Stomach (tissue), 4 donors: ENCODE measurements at regions not wholly inside any gene's neighbourhood (a gene's known extent, or its start where the extent isn't known, plus 50 kb on each side); places are given as distances from the start of the nearest gene placed in this dataset.

Experiments used
- CTCF ChIP-seq, 7 experiments: fragments of 450-650 bp in 4 of 7; fragments of 200-600 bp in 3 of 7; sonication (generic) in 3 of 7; IDR thresholded peaks; one replicate each; pipeline ENCODE4 v1.5.1; 2016 to 2019; ENCODE audit warnings: antibody characterized with exemption in 7 of 7, control low read depth in 2 of 7, mild to moderate bottlenecking in 1 of 7
- POLR2A ChIP-seq, 4 donors: fragments of 450-650 bp; IDR thresholded peaks; one replicate each; pipeline ENCODE4 v1.6.1; 2016; ENCODE audit warnings: antibody characterized with exemption in 4 of 4, control low read depth in 2 of 4, mild to moderate bottlenecking in 1 of 4, moderate library complexity in 1 of 4
- POLR2AphosphoS5 ChIP-seq, 3 donors: sonication (generic); formaldehyde crosslinking; IDR thresholded peaks; one replicate each; pipeline ENCODE4 v1.6.1; 2016; ENCODE audit warnings: antibody characterized with exemption in 3 of 3

DNA sequence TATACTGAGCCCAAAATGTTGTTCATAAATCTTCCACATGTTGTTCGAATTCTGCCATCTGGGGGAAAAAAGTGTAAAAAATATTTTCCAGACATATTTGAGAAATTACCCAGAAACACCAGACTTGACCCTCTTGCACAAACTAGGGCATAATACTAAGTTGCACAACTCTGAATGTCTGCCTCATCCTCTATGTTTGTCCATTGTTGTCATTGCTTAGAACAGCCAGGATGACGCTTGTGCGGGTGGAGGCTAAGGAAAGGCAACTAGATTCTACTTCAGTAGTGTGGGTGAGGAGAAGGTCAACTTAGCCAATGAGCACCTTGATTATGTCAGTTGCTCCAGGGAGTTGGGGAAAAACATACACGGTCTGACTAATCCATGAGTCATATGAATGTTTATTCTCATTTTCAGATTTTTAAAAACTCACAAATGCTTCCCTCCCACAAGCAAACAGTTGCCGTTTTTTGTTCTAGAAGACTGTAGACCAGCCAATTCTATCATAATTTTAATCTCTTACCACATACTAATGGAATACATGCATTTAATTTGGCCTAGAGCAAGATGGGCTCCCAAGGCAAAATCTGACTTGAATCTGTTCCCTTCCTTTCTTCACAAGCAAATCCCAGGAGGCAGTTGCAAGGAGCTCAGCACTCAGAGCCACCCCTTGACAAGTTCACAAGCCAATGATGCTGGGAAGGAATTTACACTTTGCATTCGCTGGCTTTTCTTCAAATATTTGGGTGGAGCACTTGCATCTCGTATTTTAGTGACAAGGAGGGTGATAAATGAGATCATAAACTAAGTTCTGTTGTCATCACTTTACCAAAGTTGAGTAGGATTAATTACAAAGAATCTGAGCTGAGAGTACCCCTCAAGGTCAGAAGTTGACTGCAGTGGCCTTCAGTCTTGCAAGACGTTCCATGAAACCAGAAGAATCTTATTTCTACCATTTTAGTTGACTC lies 163.2 kb upstream of the TWIST2 start:
- no peak for TF ChIP-seq CTCF (IDR thresholded peaks at IDR 0.05)
- TF ChIP-seq POLR2AphosphoS5 (IDR thresholded peaks at IDR 0.05), result peak; percentile 25 to 92 (median 61)
- TF ChIP-seq POLR2A (IDR thresholded peaks at IDR 0.05), result no peak
